Renal cortex interstitium (tissue), 11 donors: ENCODE measurements at regions not wholly inside any gene's neighbourhood (a gene's known extent, or its start where the extent isn't known, plus 50 kb on each side); places are given as distances from the start of the nearest gene placed in this dataset.
A peak's percentile ranks its signal among the peaks of the same experiment; 100 is the strongest.

Experiments used
- DNase-seq, 11 donors: peaks; one replicate each; pipeline ENCODE4 v3.0.0-alpha.2; 2013; ENCODE audit warnings: low read depth in 9 of 11, low spot score in 4 of 11; ENCODE audit errors: extremely low read depth in 1 of 11

GRCh38 chr6:91152824-91153223, 566.0 kb upstream of the MAP3K7 start:
- no peak for DNase-seq

- DNase-seq, result no peak
Measured at GRCh38 chr6:91149956-91150705, 563.3 kb upstream of the MAP3K7 start.

- no peak for DNase-seq
Measured at GRCh38 chr6:91149246-91149955, 562.5 kb upstream of the MAP3K7 start.

- DNase-seq, result no peak
Measured at GRCh38 chr6:91144126-91144525, 557.3 kb upstream of the MAP3K7 start.

GRCh38 chr6:91142154-91142553, 555.3 kb upstream of the MAP3K7 start:
- DNase-seq, result no peak

GRCh38 chr6:91141346-91141745, 554.5 kb upstream of the MAP3K7 start:
- no peak for DNase-seq

GRCh38 chr6:91140449-91140848, 553.6 kb upstream of the MAP3K7 start:
- DNase-seq, result no peak

GRCh38 chr6:91137286-91137685, 550.4 kb upstream of the MAP3K7 start:
- no peak for DNase-seq

GRCh38 chr6:91135406-91136103, 548.7 kb upstream of the MAP3K7 start:
- DNase-seq, result no peak

GRCh38 chr6:91132461-91132860, 545.6 kb upstream of the MAP3K7 start:
- DNase-seq, result no peak

- DNase-seq, result no peak
Measured at GRCh38 chr6:91130126-91130525, 543.3 kb upstream of the MAP3K7 start.

GRCh38 chr6:91127752-91128151, 540.9 kb upstream of the MAP3K7 start:
- DNase-seq, result no peak

GRCh38 chr6:91126876-91127275, 540.0 kb upstream of the MAP3K7 start:
- DNase-seq, result no peak

GRCh38 chr6:91117550-91117949, 530.7 kb upstream of the MAP3K7 start:
- DNase-seq, result no peak

- no peak for DNase-seq
Measured at GRCh38 chr6:91114123-91114708, 527.3 kb upstream of the MAP3K7 start.

GRCh38 chr6:91106083-91106482, 519.2 kb upstream of the MAP3K7 start:
- no peak for DNase-seq

- DNase-seq, result no peak
Measured at GRCh38 chr6:91105532-91105931, 518.7 kb upstream of the MAP3K7 start.

- DNase-seq, result no peak
Measured at GRCh38 chr6:91099479-91099878, 512.6 kb upstream of the MAP3K7 start.

- DNase-seq, result no peak
Measured at GRCh38 chr6:91098006-91098405, 511.1 kb upstream of the MAP3K7 start.

- peak in 2 of 11 donors; percentile 13 to 29 for DNase-seq
Measured at GRCh38 chr6:91097364-91097763, 510.5 kb upstream of the MAP3K7 start.
